Muscle of arm (tissue), 1 donor: ENCODE measurements at regions not wholly inside any gene's neighbourhood (a gene's known extent, or its start where the extent isn't known, plus 50 kb on each side); places are given as distances from the start of the nearest gene placed in this dataset.
"Not testable (repeated sequence)": the region's sequence is repeated elsewhere in the genome, so short reads cannot be mapped to it uniquely, and the experiment has no call there.

Source experiments
- DNase-seq: peaks from one replicate; pipeline ENCODE4 v3.0.0-alpha.2; 2013

DNA sequence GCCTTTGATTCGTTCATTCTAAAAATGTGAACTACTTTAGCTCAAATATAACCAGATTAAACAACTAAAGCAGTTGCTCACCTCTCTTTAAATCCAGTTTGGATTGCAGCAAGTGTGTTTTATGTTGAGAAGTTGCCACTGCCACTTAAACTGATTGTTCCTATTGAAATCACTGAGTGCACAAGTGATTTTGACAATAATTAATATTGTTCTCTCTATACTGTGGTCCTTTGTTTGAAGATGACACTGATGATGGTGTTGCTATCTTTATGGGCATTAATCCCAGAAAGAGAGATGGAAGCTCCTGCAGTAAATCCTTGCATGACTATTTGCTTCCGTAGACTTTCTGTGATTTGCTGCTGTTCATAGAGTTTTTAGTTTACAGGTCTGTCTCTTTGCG lies 251.4 kb upstream of the ZEB2 start:
- no peak for DNase-seq

DNA sequence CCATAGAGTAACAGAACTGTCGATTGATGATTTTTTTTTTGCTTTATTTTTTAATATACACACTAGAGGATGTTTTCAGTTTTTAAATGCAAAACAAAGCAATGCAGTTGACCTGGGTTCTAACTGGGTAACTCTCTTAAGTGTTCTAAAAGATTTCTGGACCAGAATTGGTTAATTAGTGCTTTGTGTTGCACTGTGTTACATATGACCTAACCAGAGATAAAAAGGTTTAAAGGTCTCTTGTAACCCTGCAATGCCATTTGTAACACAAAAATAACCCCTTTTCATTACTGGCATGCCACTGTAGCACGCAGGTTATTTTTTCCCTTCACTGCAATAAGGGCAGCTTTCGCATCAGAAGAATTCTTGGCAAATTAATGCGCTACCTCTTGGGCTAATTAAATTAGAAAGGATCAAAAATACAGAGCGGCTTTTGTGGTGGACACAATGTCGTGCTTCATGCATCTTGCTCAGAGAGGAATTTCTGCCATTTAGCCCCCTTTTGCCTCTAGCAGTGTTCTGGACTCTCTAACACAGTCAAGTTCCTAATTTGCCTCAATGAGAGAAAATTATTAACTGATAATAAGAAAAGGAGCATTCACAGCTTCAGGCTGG lies 250.8 kb upstream of the ZEB2 start:
- no peak for DNase-seq

DNA sequence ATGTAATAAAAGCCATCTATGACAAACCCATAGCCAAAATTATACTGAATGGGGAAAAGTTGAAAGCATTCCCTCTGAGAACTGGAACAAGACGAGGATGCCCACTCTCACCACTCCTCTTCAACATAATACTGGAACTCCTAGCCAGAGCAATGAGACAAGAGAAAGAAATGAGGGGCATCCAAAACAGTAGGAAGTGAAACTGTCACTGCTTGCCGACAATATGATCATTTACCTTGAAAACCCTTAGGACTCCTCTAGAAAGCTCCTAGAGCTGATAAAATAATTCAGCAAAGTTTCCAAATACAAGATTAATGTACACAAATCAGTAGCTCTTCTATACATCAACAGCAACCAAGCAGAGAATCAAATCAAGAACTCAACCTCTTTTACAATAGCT lies 241.0 kb upstream of the ZEB2 start:
- DNase-seq: not testable (repeated sequence)

DNA sequence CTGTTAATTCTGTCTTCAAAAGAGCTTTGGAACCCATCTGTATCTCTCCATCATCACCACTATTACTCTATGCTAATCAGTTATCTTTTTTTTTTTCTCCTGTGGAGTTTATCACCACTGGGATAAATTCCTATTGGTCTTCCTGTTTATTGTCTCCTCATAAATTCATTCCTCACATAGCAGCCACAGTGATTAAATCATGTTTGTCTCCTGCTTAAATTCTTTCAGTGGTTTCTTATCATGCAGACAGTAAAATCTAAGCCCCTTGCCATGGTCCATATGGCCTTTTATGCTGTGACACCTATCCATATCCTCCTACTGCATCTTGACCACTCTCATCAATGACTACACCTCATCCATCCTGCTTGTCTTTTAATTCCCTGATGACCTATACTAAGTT lies 239.8 kb upstream of the ZEB2 start:
- DNase-seq: no peak

DNA sequence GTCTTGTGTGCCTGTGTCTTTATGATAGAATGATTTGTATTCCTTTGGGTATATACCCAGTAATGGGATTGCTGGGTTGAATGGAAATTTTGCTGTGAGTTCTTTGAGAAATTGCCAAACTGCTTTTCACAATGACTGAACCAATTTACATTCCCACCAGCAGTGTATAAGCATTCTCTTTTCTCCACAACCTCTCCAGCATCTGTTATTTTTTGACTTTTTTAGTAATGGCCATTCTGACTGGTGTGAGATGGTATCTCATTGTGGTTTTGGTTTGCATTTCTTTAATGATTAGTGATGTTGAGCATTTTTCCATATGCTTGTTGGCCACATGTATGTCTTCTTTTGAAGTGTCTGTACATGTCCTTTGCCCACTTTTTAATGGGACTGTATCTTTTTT lies 238.3 kb upstream of the ZEB2 start:
- not testable (repeated sequence) for DNase-seq

DNA sequence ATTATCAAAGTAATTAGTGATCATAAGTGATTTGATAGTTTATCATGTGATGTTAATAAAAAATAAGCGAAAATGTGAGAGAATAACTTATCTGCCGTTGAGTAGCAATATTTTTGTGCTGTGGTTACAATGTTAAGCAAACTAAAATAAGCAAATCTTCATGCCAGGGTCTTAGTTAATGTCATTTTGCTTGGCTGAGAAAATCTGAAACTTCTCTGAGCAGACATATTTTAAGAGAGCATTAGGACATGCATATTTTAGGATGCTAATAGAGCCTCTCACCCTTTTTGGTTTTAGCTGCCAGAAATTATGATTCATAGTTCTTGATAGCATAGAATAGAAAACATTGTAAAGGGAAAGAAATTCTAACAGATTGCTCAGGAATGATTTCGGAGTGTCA lies 233.5 kb upstream of the ZEB2 start:
- no peak for DNase-seq

DNA sequence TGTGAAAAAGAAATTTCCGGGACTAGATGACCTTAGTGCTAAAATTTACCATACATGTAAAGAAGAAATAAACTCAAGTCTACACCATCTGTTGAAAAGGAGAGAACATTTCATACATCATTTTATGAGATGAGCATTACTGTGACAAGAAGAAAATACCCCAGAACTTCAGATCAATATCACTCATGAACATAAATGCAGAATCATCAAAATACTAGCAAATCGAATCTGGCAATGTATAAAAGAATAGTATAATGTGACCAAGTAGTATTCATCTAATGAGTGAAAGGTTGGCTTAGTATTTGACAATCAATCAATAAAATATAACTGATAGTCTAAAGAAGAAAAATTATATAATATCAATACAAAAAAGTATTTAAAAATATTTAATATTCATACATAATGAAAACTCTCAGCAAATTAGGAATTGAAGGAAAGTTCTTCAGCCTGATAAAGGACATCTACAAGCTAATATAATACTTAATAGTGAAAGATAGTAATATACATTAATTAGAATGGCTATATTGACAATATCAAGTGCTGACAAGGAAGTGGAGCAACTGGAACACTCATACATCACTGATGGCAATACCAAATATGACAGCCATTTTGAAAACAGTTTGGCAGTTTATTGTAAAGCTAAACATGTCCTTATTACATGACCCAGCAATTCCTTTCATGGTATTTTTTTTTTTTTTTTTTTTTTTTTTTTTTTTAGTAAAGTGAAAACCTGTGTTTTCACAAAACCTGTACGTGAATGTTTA lies 231.4 kb upstream of the ZEB2 start:
- no peak for DNase-seq

DNA sequence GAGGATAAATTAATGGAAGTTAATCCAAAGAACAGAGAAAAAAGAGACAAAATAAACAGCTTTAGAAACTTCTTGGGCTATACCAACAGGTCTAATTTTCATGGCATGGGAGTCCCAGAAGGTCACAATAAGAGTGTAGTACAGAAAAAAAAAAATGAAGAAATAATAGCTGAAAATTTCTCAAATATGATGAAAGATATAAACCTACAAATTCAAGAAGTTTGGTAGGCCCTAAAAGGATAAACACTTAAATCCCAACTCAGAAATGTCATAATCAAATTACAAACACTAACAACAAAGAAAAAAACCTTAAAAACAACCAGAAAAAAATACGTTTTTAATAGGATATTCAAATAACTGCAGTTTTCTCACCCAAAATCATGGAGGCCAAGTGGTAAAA lies 229.3 kb upstream of the ZEB2 start:
- DNase-seq: no peak

DNA sequence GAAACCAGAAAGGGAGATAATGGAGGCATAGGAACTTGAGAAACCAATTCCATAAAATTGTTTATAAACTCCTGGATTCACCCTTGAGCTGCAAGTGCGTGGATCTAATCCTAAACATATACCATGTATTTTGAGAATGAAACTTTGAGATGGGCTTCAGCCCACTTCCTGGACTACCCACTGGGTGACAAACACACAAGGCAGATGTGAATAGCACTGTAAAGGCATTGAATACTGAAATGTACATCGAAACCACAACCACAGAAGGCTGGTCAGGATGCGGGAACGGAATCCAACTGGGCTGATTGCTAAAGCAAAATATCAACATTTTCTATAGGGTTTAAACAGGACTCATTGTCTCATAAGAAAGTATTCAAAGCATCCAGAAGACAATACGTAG lies 228.5 kb upstream of the ZEB2 start:
- no peak for DNase-seq

DNA sequence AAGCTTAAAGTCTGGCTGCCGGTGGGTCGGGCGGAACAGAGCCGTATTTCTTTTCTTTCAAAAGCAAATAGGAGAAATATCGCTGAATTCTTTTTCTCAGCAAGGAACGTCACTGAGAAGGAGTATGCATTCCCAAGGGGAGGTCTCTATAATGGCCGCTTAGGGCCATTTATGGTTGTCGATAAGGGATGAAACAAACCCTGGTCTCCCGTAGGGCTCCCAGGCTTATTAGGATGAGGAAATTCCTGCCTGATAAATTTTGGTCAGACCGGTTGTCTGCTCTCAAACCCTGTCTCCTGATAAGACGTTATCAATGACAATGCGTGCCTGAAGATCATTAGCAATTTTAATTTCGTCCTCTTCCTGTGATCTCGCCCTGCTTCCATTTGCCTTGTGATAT lies 227.7 kb upstream of the ZEB2 start:
- DNase-seq: no peak

DNA sequence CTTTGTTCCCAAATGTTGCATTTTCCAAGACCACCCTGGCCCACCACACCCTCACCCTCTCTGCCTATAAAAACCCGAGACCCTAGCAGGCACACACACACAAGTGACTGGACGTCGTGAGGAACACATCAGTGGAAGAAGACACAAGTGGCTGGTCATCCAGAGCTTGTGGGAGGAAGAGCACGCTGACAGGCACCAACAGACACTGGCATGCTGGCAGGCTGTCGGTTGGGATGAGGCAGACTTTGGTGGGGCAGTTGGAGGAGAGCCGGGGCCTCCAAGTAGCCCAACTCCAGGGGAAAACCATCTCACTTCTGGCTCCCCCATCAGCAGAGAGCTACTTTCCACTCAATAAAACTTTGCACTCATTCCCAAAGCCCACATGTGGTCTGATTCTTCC lies 225.5 kb upstream of the ZEB2 start:
- no peak for DNase-seq

DNA sequence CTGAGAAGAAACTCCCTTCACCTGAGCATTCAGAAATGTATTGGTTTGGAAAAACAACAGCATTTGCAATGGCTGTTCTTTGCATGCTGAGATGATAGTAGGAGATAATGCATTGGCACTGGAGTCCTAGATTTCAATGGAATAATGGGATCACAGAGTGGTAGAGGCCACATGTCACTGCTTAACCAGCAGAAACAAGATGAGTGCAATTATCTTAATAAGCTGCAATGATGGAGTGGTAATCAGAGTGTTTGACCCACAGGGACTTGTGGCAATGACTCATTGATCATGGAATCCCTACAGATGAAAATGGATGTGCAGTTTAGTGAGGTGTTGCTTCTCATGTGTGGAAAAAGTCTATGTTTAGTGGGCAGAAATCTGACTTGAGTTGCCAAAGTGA lies 218.8 kb upstream of the ZEB2 start:
- DNase-seq: no peak

DNA sequence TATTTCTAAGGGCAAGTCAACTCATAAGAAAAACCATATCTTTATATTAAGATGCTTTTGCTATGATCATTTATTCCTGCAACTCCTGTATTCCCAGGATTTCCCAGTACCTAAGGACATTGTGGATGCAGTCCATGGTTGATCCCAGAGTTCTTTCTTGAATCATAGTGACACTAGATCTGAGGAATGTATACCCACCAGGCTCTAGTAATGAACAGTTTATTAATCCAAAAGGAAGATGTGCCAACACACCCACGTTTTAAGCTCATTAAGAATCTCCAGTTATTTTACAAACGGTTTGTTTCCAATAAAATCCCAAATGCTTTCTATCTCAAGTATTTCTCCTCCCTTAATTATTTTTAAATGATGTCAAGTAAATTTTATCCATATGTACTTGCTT lies 210.8 kb upstream of the ZEB2 start:
- DNase-seq: no peak

DNA sequence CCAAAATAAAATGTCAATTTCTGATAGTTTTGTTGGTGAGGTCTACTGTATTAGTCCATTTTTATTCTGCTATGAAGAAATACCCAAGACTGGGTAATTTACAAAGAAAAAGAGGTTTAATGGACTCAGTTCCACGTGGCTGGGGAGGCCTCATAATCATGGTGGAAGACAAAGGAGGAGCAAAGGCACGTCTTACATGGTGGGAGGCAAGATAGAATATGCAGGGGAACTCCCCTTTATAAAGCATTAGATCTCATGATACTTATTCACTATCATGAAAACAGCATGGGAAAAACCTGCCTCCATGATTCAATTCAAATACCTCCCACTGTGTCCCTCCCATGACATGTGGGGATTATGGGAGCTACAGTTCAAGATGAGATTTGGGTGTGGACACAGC lies 204.5 kb upstream of the ZEB2 start:
- DNase-seq: not testable (repeated sequence)

DNA sequence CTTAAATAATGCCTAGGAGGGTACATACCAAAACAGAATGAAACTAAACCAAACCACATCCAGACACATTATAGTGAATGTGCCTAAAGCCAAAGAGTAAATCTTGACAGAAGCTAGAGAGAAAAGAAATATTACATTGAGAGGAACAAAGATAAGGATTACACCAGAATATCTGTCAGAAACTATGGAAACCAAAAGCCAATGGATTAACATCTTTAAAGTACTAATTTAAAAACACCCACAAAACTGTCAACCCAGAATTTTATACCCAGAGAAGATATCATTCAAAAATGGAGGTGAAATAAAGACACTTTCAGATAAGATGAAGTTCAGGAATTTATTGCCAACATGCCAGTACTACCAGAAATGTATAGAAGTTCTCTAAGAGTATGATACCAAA lies 198.5 kb upstream of the ZEB2 start:
- DNase-seq: no peak

DNA sequence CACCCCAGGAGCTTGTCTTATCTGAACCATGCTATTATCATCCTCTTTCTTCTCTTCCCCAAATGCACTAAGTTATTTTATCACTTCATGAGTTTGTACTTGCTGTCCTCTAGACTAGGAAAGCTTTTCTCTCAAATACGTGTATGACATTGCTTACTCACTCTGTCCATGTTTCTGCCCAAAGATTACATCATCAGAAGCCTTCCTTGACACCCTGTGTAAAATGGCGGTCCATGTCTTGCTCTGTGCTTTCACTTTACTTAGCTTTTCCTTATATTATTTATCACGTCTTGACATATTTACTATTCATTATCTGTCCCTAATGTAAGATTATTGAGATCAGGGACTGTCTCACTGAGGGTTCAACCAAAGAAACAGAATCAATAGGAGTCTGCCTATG lies 196.1 kb upstream of the ZEB2 start:
- DNase-seq: no peak

DNA sequence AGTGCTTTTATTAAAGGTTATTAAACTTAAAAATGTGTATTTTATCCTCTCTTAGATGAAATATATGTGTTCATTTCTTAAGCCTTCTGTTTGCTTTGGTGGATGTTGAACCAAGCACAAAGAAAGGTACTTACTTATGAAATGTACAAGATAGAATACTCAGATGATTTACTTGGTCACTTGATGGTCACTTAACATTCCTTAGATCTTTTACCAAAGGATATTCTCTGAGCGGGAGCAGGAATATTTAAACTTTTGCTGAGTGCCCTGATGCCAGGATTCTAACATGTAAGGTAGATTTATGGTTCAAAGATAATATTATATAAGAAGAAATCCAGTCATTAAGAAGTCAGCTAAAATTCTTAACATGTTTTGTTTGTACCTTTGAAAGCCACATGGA lies 193.5 kb upstream of the ZEB2 start:
- no peak for DNase-seq

DNA sequence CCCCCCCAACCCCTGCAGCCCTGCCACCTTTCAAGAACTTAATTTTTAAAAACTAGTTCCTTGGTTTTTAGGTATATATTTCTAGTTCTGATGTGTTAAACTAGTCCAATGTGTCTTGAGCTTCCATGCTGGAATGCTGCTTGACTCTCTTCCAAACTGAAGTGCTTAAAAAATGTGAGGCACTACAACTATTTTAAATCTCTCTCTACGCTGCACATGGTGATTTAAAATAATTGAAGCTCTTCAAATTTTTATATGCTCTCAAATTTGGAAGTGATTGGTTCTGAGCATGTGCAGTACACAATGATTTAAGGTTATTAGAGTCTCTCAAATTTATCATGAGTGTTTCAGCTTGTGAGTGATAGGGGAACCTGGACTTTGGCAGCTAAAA lies 192.6 kb upstream of the ZEB2 start:
- DNase-seq: peak; percentile 28

DNA sequence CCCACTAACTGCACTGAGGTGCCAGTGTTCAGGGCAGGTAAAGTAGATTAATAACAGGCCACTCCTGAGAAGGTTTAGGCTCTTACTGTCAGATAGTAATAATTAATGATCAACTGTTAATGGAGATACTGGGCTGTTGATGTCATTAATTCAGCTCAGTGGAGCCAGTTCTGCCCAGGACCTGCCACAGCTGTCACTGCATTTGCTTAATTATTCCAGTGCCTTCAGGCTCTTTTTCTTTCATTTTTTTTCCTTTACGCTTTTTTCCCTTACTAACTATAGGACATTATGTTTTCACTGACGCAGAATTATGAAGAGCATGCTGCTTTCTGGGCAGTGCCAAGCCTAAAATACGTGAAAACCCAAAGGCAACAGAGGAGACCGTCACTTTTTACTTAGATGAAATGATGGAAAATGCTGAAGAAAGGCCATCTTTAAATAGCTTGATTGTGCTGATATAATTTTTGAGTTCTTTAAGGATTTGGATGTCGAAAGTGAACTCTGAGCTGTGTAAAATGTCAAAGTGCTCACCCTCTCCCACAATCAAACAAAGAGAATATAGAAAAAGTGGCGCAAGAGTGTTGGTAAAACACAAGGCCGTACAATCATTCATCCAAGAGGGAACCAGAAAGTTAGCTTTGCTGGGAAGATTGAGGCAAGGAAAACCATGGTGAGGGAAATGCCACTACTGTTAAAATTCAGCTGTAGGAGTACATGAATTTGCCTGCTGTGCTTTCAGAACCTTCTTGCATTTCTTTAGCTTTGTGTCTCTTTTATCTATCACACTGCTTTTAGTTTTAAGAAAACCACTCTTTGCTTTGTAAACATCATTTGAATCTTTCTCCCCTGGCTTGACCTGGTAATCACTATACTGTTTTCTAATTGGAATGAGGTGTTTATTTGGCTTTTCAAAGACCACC lies 192.0 kb upstream of the ZEB2 start:
- DNase-seq: no peak

DNA sequence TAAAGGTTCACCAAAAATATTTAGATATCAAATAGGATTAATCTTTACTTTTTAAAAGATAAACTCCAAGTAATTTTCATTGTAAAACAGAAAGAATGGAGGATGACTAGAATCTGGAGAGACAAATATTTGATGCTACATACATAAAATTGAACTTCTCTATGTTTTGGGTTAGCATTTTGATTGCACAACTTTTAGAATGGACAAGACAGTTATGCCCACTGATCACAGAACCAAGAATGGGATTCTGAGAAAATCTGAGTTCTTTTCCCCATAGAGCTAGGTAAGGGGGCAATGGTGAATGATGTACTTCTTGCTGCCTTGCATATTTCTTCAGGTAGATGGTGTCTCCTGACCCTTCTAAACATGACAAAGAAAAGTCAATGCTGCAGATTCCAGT lies 191.2 kb upstream of the ZEB2 start:
- no peak for DNase-seq

DNA sequence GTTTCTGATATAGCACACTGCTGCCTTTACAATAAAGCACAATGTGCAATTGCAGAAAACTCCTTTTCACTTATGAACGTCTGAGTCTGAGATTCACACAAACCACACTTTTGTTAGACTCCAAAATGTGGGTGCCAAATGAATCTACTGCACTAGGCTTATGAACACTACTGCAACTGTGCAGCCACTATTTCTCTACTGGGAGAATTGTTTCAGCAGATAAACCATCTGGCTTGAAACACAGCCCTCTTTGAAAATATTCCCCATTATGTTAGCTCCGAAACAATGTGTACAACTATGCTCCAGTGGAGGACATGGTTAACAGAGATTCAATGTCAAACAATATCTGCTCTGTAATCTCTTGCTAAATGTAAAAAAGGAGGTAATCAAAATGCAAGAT lies 188.7 kb upstream of the ZEB2 start:
- DNase-seq: no peak

DNA sequence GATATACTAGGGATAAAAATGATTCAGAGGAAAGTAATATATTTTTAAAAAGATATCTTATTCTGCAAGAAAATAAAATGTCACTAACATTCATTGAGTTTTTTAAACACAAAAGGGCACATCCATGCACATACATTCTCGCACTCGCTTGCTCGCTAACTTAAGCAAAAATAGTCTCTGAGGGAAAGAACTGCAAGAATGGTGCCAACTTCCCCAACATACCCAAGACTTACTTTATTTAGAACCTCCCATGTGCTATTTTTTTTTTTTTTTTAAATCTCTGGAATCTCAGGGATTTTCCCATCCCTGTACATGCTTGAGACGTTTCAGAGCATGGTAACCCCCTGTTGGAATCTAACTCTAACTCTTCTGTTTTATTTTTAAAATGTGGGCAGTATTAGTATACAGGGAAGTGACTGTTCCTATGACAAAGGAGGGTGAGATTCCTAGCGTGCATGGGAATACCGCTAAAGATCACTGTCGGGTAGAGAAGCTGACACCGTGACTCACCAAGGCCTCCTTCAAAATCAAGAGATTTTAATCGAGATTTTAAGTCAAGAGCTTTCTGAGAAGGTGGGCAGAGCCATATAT lies 187.9 kb upstream of the ZEB2 start:
- DNase-seq: no peak

DNA sequence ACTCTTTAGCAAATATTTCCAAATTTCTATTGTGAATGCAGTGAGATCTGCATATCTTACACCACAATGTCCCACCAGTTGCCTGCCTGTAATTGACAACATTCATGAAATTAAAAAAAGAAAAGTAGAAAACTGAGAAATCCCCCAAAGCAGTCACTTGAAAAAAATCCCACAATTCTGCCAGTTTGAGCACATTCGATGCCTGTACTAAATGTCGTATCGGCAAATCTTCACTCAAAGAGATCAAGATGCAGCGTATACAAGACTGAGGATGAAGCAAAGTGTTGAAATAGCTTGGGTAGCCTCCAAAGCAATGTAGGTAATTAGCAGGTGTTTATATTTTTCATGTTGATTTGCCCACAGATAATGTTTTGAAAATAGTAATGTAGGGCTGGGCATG lies 186.7 kb upstream of the ZEB2 start:
- DNase-seq: no peak
